ENCODE measurements at regions not wholly inside any gene's neighbourhood (a gene's known extent, or its start where the extent isn't known, plus 50 kb on each side); places are given as distances from the start of the nearest gene placed in this dataset.

- no peak overlapping the region for H2BK5ac ChIP-seq (ENCODE audit: low read depth, low read length)
- WGBS, 2 experiments (ENCODE audit: extremely low coverage in 1 of 2, insufficient coverage in 1 of 2, insufficient read length in 1 of 2, insufficient replicate concordance in 2 of 2, low coverage in 1 of 2, low lambda C conversion rate in 2 of 2, missing lambda C conversion rate in 1 of 2) = 94% methylated on average over 2 of the region's 2 CpGs; no CpG with 5 or more reads in 1 of the 2 experiments
- no peak overlapping the region for H3K4me3 ChIP-seq (ENCODE audit: extremely low read depth in 1 of 4, insufficient read depth in 2 of 4, low read depth in 3 of 4, low read length in 4 of 4)
- no peaks in the 10 kb centered on the region for H3K9me3 ChIP-seq (ENCODE audit: insufficient read depth in 2 of 2, low read depth in 1 of 2, low read length in 1 of 2)
- H4K20me1 ChIP-seq (replicated peaks in 1 of 2; ENCODE audit: control insufficient read depth in 1 of 2, insufficient read depth in 2 of 2, low read length in 2 of 2) = no peaks in the 10 kb centered on the region
- TF ChIP-seq CBX8 (IDR thresholded peaks at IDR 0.05; ENCODE audit: borderline replicate concordance, low read depth, low read length) (no peak), NRF1 (IDR thresholded peaks at IDR 0.05; ENCODE audit: low read depth, low read length) (no peak), JUND (IDR thresholded peaks at IDR 0.05; ENCODE audit: low read length) (no peak), PHF8 (conservative IDR thresholded peaks at IDR 0.05; ENCODE audit: low read depth, low read length) (no peak)
- H3K9ac ChIP-seq (replicated peaks in 1 of 4; ENCODE audit: extremely low read depth in 1 of 4, low read depth in 3 of 4, low read length in 3 of 4) = no peak overlapping the region
- no peak overlapping the region for H2AFZ ChIP-seq (ENCODE audit: low read length)
- no peaks in the 10 kb centered on the region for H3K79me1 ChIP-seq (ENCODE audit: low read depth, low read length)
- H4K8ac ChIP-seq (ENCODE audit: extremely low read depth, insufficient read depth, low read length) = no peak overlapping the region
- no peak overlapping the region for H2BK15ac ChIP-seq (ENCODE audit: low read length)
- no peak overlapping the region for H2BK20ac ChIP-seq (ENCODE audit: low read length)
- ChIA-PET CTCF (ENCODE audit: partially characterized antibody) (interaction anchor here (1.0 kb wide), 1 partner anchor 40 kb away, joined by 3 read pairs; no protein-coding TSS in a partner anchor), POLR2A (ENCODE audit: partially characterized antibody) (no interaction called here)
- H3K18ac ChIP-seq (ENCODE audit: extremely low read depth, low read length) = no peak overlapping the region
- FAIRE-seq (no peak), DNase-seq (ENCODE audit: low read depth in 1 of 2, low spot score in 2 of 2) (no peak)
- H3K4me2 ChIP-seq (ENCODE audit: insufficient read depth in 1 of 2, low read depth in 2 of 2, low read length in 2 of 2) = no peak overlapping the region
- H2BK120ac ChIP-seq (replicated peaks; ENCODE audit: low read depth, low read length) = no peak overlapping the region
- no peaks in the 10 kb centered on the region for H3K79me2 ChIP-seq (ENCODE audit: control insufficient read depth in 1 of 2, insufficient read depth in 2 of 2, low read length in 2 of 2)
- H4K5ac ChIP-seq (ENCODE audit: insufficient read length, low read depth, low read length) = no peak overlapping the region
- H3K56ac ChIP-seq (replicated peaks; ENCODE audit: insufficient read length, low read depth, low read length) = no peak overlapping the region
- no peak overlapping the region for H2BK12ac ChIP-seq (ENCODE audit: low read depth, low read length)
- no peak overlapping the region for H3K4ac ChIP-seq (replicated peaks; ENCODE audit: insufficient read length, low read depth, low read length)
- H2AK5ac ChIP-seq (ENCODE audit: low read depth, low read length) = no peak overlapping the region
- no peak overlapping the region for H3K27ac ChIP-seq (ENCODE audit: low read depth, low read length)
- no peaks in the 10 kb centered on the region for H3K36me3 ChIP-seq (ENCODE audit: control insufficient read depth in 2 of 4, insufficient read depth in 4 of 4, low read length in 3 of 4)
- no peaks in the 10 kb centered on the region for H3K23me2 ChIP-seq (ENCODE audit: low read depth, low read length)
- no peaks in the 10 kb centered on the region for H3K27me3 ChIP-seq (replicated peaks in 1 of 4; ENCODE audit: control insufficient read depth in 3 of 4, extremely low read depth in 1 of 4, insufficient read depth in 3 of 4, low read length in 3 of 4)
- H4K91ac ChIP-seq (replicated peaks; ENCODE audit: insufficient read length, low read length) = no peak overlapping the region
- peaks cover 0 to 3% (median 0%) of the 10 kb centered on the region in 4 experiments; a peak in 1 of 7 replicates for H3K4me1 ChIP-seq (replicated peaks in 1 of 4; ENCODE audit: control insufficient read depth in 3 of 4, insufficient read depth in 4 of 4, low read length in 3 of 4)
- H3K23ac ChIP-seq (ENCODE audit: insufficient read length) = no peak overlapping the region
- H3K14ac ChIP-seq (ENCODE audit: insufficient read length) = no peak overlapping the region
Measured at GRCh38 chr6:133001040-133001565, 186.7 kb downstream of the RPS12 start.

All from H1 (cell line).